HCT116 (cell line): ENCODE measurements at regions not wholly inside any gene's neighbourhood (a gene's known extent, or its start where the extent isn't known, plus 50 kb on each side); places are given as distances from the start of the nearest gene placed in this dataset.
A peak's percentile ranks its signal among the peaks of the same experiment; 100 is the strongest.

ENCODE experiments used
- JUND ChIP-seq: IDR thresholded peaks from 2 replicates; pipeline ENCODE4 v1.6.1; 2012
- TF ChIP-seq, protein P1 (sequence below), 3 experiments: fragments of 200-600 bp in 1 of 3; sonication (generic) in 1 of 3; IDR thresholded peaks in 2 of 3; conservative IDR thresholded peaks in 1 of 3; 2 replicates each; pipeline ENCODE4 v1.5.1; 2012 to 2017; ENCODE audit warnings: low read depth in 2 of 3, low read length in 2 of 3, antibody characterized with exemption in 1 of 3, borderline replicate concordance in 1 of 3, control low read depth in 1 of 3, mild to moderate bottlenecking in 1 of 3, mixed read lengths in 1 of 3, mixed run types in 1 of 3, moderate library complexity in 1 of 3; ENCODE audit not compliant: insufficient read depth in 1 of 3

DNA sequence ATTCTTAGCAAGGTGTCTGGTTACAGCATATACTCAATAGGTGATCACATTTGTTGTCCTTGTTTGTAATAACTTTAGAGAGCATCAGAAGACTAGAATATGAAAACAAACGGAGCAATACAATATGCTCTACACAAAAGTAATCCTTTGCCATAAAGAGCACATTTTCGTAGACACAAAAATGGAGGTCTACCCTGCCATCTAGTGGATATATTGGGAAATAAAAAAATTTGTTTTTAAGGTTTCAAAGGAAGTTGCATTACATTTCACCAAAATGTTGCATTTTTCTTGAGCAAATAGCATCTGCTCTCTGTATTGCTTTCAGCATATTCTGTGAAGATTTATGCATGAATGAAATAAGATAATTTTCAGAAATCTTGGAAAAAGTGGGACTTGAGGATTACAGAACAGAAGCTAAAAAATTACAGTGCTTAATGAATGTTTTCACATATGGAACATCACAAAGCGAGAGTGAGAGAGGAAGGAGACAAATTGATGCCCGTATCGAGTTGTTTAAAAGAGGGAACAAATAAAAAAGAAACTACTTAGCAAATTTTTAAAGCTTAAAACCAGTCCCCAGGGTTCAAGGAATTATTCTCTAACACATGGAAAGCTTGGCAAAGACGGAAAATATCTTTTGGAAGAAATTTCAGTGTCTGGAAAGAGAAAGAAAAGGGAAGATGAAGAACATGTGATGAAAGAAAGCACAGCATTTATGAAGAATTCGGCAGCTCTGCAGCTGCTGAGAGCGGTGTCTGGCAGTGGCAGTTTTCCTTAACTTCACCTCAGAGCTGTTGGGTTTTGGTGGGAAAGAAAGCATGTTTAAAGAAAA lies 390.1 kb downstream of the ANKRD50 start:
- no peak for TF ChIP-seq JUND
- TF ChIP-seq, protein P1, sequence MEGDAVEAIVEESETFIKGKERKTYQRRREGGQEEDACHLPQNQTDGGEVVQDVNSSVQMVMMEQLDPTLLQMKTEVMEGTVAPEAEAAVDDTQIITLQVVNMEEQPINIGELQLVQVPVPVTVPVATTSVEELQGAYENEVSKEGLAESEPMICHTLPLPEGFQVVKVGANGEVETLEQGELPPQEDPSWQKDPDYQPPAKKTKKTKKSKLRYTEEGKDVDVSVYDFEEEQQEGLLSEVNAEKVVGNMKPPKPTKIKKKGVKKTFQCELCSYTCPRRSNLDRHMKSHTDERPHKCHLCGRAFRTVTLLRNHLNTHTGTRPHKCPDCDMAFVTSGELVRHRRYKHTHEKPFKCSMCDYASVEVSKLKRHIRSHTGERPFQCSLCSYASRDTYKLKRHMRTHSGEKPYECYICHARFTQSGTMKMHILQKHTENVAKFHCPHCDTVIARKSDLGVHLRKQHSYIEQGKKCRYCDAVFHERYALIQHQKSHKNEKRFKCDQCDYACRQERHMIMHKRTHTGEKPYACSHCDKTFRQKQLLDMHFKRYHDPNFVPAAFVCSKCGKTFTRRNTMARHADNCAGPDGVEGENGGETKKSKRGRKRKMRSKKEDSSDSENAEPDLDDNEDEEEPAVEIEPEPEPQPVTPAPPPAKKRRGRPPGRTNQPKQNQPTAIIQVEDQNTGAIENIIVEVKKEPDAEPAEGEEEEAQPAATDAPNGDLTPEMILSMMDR (IDR thresholded peaks at IDR 0.05 in 2 of 3, conservative IDR thresholded peaks at IDR 0.05 in 1 of 3; ENCODE audit: borderline replicate concordance in 1 of 3, insufficient read depth in 1 of 3, low read depth in 2 of 3, low read length in 2 of 3) = peak; percentile 34 to 66 (median 43); a peak in 5 of 6 replicates
